OCI-LY7 (cell line): ENCODE measurements at regions not wholly inside any gene's neighbourhood (a gene's known extent, or its start where the extent isn't known, plus 50 kb on each side); places are given as distances from the start of the nearest gene placed in this dataset.

Source experiments
- CTCF ChIP-seq: fragments of 200-600 bp; sonication (generic); conservative IDR thresholded peaks from 2 replicates; pipeline ENCODE4 v1.5.1; 2014; ENCODE audit warnings: mild to moderate bottlenecking, antibody characterized with exemption, low read length, moderate library complexity, mixed read lengths
- EZH2phosphoT487 ChIP-seq: fragments of 200-600 bp; sonication (generic); IDR thresholded peaks from 2 replicates; pipeline ENCODE4 v1.6.1; 2018; ENCODE audit warnings: low read depth, borderline replicate concordance, mild to moderate bottlenecking, mixed run types, antibody characterized with exemption, low read length, moderate library complexity, mixed read lengths

GRCh38 chr11:95335989-95336388 lies 105.0 kb upstream of the SESN3 start:
- TF ChIP-seq CTCF (no peak), EZH2phosphoT487 (no peak)
